HCT116 (cell line): ENCODE measurements at regions not wholly inside any gene's neighbourhood (a gene's known extent, or its start where the extent isn't known, plus 50 kb on each side); places are given as distances from the start of the nearest gene placed in this dataset.

Experiments
- ATAC-seq: fragments of 200-7000 bp; cut with Tn5 transposase; 2 replicates; pipeline ENCODE4 v1.9.1; 2020; ENCODE audit warnings: mild to moderate bottlenecking, moderate library complexity
- BruUV-seq: library from RNA; stranded (reverse); fragments of 400-500 nt; replicated peaks from 2 replicates; lab custom pipeline; 2021; lab: Mats Ljungman, UMichigan
- CTCF ChIA-PET: fragments of 300-600 bp; sonication (Branson Sonifier 250); formaldehyde crosslinking; loops from one replicate; lab custom pipeline; 2021; ENCODE audit warnings: antibody characterized with exemption; lab: Charles Lee
- POLR2A ChIA-PET: fragments of 300-600, 350-600 bp; sonication (Branson Sonifier 250); formaldehyde crosslinking; loops from one replicate; lab custom pipeline; 2021; ENCODE audit warnings: antibody characterized with exemption; lab: Charles Lee
- RAD21 ChIA-PET, 2 experiments: fragments of 300-600 bp; sonication (Branson Sonifier 250); formaldehyde crosslinking; loops; one replicate each; lab custom pipeline; 2023; ENCODE audit warnings: low total read pairs in 2 of 2; ENCODE audit not compliant: uncharacterized antibody in 2 of 2, unreplicated experiment in 2 of 2, low non-redundant PET in 1 of 2; lab: Charles Lee
- DNase-seq: peaks from one replicate; pipeline ENCODE4 v3.0.0-alpha.2; 2010; ENCODE audit warnings: low read depth, low spot score
- H2AFZ ChIP-seq: fragments of 200-600 bp; shearing (Covaris generic), sonication (generic); 2 replicates; pipeline ENCODE4 v1.6.1; 2017; ENCODE audit warnings: low read depth, mixed run types, mixed read lengths, antibody characterized with exemption, low read length; ENCODE audit not compliant: poor library complexity, severe bottlenecking
- H3K27ac ChIP-seq: 2 replicates; pipeline ENCODE4 v1.5.1; 2012; ENCODE audit warnings: low read depth, low read length
- H3K27me3 ChIP-seq: fragments of 200-600 bp; sonication (generic); 2 replicates; pipeline ENCODE4 v1.6.1; 2016; ENCODE audit warnings: mixed run types, low read length, mixed read lengths; ENCODE audit not compliant: insufficient read depth
- H3K36me3 ChIP-seq, 2 experiments: fragments of 200-500 bp in 1 of 2; fragments of 200-600 bp in 1 of 2; sonication (Bioruptor generic) in 1 of 2; sonication (generic) in 1 of 2; 2 replicates each; pipeline versions ENCODE4 v1.5.1 to v1.6.1; 2014 to 2016; ENCODE audit warnings: low read length in 2 of 2, inconsistent platforms in 1 of 2, mixed read lengths in 1 of 2, mixed run types in 1 of 2; ENCODE audit not compliant: insufficient read depth in 2 of 2, control insufficient read depth in 1 of 2
- H3K4me1 ChIP-seq, 2 experiments: fragments of 200-600 bp in 1 of 2; sonication (generic) in 1 of 2; 2 replicates each; pipeline versions ENCODE4 v1.5.1 to v1.6.1; 2012 to 2017; ENCODE audit warnings: low read length in 2 of 2, inconsistent platforms in 1 of 2, mild to moderate bottlenecking in 1 of 2, mixed read lengths in 1 of 2, mixed run types in 1 of 2, moderate library complexity in 1 of 2; ENCODE audit not compliant: insufficient read depth in 2 of 2, control insufficient read depth in 1 of 2
- H3K4me2 ChIP-seq: fragments of 200-600 bp; sonication (generic); 2 replicates; pipeline ENCODE4 v1.6.1; 2017; ENCODE audit warnings: mixed run types, low read length, mixed read lengths
- H3K4me3 ChIP-seq, 2 experiments: fragments of 200-600 bp in 1 of 2; sonication (generic) in 1 of 2; replicated peaks in 1 of 2; 2 replicates each; pipeline ENCODE4 v1.5.1; 2011 to 2016; ENCODE audit warnings: low read length in 2 of 2, control low read depth in 1 of 2, low read depth in 1 of 2, mild to moderate bottlenecking in 1 of 2, mixed read lengths in 1 of 2, mixed run types in 1 of 2
- H3K79me2 ChIP-seq: fragments of 200-600 bp; sonication (generic); 2 replicates; pipeline ENCODE4 v1.6.1; 2017; ENCODE audit warnings: mild to moderate bottlenecking, mixed run types, low read length, moderate library complexity, mixed read lengths; ENCODE audit not compliant: insufficient read depth
- H3K9ac ChIP-seq: fragments of 200-600 bp; sonication (generic); 2 replicates; pipeline ENCODE4 v1.6.1; 2016; ENCODE audit warnings: low read length, mixed read lengths
- H3K9me2 ChIP-seq: fragments of 200-600 bp; sonication (generic), shearing (Covaris generic); 2 replicates; pipeline ENCODE4 v1.6.1; 2017; ENCODE audit warnings: mixed run types, mild to moderate bottlenecking, moderate library complexity; ENCODE audit not compliant: insufficient read depth
- H3K9me3 ChIP-seq, 2 experiments: fragments of 200-500 bp in 1 of 2; fragments of 200-600 bp in 1 of 2; sonication (Bioruptor generic) in 1 of 2; sonication (generic) in 1 of 2; 2 replicates each; pipeline ENCODE4 v1.6.1; 2014 to 2017; ENCODE audit warnings: low read length in 2 of 2, mixed read lengths in 2 of 2, inconsistent platforms in 1 of 2, low read depth in 1 of 2, mild to moderate bottlenecking in 1 of 2, mixed run types in 1 of 2, moderate library complexity in 1 of 2; ENCODE audit not compliant: control insufficient read depth in 1 of 2, insufficient read depth in 1 of 2
- H4K20me1 ChIP-seq: fragments of 200-600 bp; sonication (generic), shearing (Covaris generic); 2 replicates; pipeline ENCODE4 v1.6.1; 2017; ENCODE audit warnings: mixed run types, mild to moderate bottlenecking, moderate library complexity; ENCODE audit not compliant: insufficient read depth
- CBX3 ChIP-seq: IDR thresholded peaks from 2 replicates; pipeline ENCODE4 v1.6.1; 2012; ENCODE audit warnings: low read depth
- CEBPB ChIP-seq: IDR thresholded peaks from 2 replicates; pipeline ENCODE4 v1.6.1; 2012; ENCODE audit warnings: low read depth
- EGR1 ChIP-seq: IDR thresholded peaks from 2 replicates; pipeline ENCODE4 v1.6.1; 2012; ENCODE audit warnings: low read depth
- ELF1 ChIP-seq: IDR thresholded peaks from 2 replicates; pipeline ENCODE4 v1.6.1; 2012; ENCODE audit warnings: low read depth, borderline replicate concordance
- EZH2 ChIP-seq: fragments of 200-600 bp; sonication (generic); IDR thresholded peaks from 2 replicates; pipeline ENCODE4 v1.6.1; 2017; ENCODE audit warnings: antibody characterized with exemption, mixed run types
- EZH2phosphoT487 ChIP-seq: fragments of 200-600 bp; IDR thresholded peaks from 2 replicates; pipeline ENCODE4 v1.6.1; 2018; ENCODE audit warnings: antibody characterized with exemption, borderline replicate concordance
- FOSL1 ChIP-seq: IDR thresholded peaks from 2 replicates; pipeline ENCODE4 v1.6.1; 2012; ENCODE audit warnings: low read depth
- JUND ChIP-seq: IDR thresholded peaks from 2 replicates; pipeline ENCODE4 v1.6.1; 2012
- POLR2A ChIP-seq: IDR thresholded peaks from 2 replicates; pipeline ENCODE4 v1.7.0; 2011; ENCODE audit warnings: borderline replicate concordance; ENCODE audit not compliant: insufficient read depth, insufficient read length; ENCODE audit errors: extremely low read depth
- POLR2AphosphoS5 ChIP-seq: IDR thresholded peaks from 2 replicates; pipeline ENCODE4 v1.6.1; 2011; ENCODE audit warnings: mild to moderate bottlenecking, low read depth, low read length, moderate library complexity
- RAD21 ChIP-seq: IDR thresholded peaks from 2 replicates; pipeline ENCODE4 v1.6.1; 2012; ENCODE audit warnings: low read depth, mild to moderate bottlenecking
- REST ChIP-seq: IDR thresholded peaks from 2 replicates; pipeline ENCODE4 v1.6.1; 2012; ENCODE audit warnings: low read depth
- SIN3A ChIP-seq: IDR thresholded peaks from 2 replicates; pipeline ENCODE4 v1.6.1; 2012; ENCODE audit warnings: low read depth
- SP1 ChIP-seq: IDR thresholded peaks from 2 replicates; pipeline ENCODE4 v1.6.1; 2012; ENCODE audit warnings: low read depth
- SRF ChIP-seq: IDR thresholded peaks from 2 replicates; pipeline ENCODE4 v1.6.1; 2012; ENCODE audit warnings: low read depth
- TCF7L2 ChIP-seq: IDR thresholded peaks from 2 replicates; pipeline ENCODE4 v1.7.0; 2011; ENCODE audit warnings: borderline replicate concordance, inconsistent platforms; ENCODE audit not compliant: insufficient read depth, insufficient read length; ENCODE audit errors: extremely low read depth
- YY1 ChIP-seq: IDR thresholded peaks from 2 replicates; pipeline ENCODE4 v1.6.1; 2011; ENCODE audit warnings: low read length, low read depth, moderate library complexity, mild to moderate bottlenecking; ENCODE audit not compliant: insufficient replicate concordance; ENCODE audit errors: extremely low read depth
- ZBTB33 ChIP-seq: IDR thresholded peaks from 2 replicates; pipeline ENCODE4 v1.6.1; 2011; ENCODE audit warnings: mild to moderate bottlenecking, low read length, moderate library complexity; ENCODE audit not compliant: insufficient replicate concordance; ENCODE audit errors: extremely low read depth
- ZFX ChIP-seq: fragments of 450-650 bp; IDR thresholded peaks from 2 replicates; pipeline ENCODE4 v1.6.1; 2017
- ZNF274 ChIP-seq: fragments of 200-500 bp; sonication (Bioruptor generic); IDR thresholded peaks from 2 replicates; pipeline ENCODE4 v1.6.1; 2014; ENCODE audit warnings: mild to moderate bottlenecking, low read depth, low read length, inconsistent platforms
- intact Hi-C: fragments of 100-400 bp; cut with micrococcal nuclease; formaldehyde crosslinking; loops from 2 replicates; pipeline ENCODE4 v1.10.0; 2022
- TF ChIP-seq, protein P1 (sequence below), 3 experiments: fragments of 200-600 bp in 1 of 3; sonication (generic) in 1 of 3; IDR thresholded peaks in 2 of 3; conservative IDR thresholded peaks in 1 of 3; 2 replicates each; pipeline ENCODE4 v1.5.1; 2012 to 2017; ENCODE audit warnings: low read depth in 2 of 3, low read length in 2 of 3, antibody characterized with exemption in 1 of 3, borderline replicate concordance in 1 of 3, control low read depth in 1 of 3, mild to moderate bottlenecking in 1 of 3, mixed read lengths in 1 of 3, mixed run types in 1 of 3, moderate library complexity in 1 of 3; ENCODE audit not compliant: insufficient read depth in 1 of 3

DNA sequence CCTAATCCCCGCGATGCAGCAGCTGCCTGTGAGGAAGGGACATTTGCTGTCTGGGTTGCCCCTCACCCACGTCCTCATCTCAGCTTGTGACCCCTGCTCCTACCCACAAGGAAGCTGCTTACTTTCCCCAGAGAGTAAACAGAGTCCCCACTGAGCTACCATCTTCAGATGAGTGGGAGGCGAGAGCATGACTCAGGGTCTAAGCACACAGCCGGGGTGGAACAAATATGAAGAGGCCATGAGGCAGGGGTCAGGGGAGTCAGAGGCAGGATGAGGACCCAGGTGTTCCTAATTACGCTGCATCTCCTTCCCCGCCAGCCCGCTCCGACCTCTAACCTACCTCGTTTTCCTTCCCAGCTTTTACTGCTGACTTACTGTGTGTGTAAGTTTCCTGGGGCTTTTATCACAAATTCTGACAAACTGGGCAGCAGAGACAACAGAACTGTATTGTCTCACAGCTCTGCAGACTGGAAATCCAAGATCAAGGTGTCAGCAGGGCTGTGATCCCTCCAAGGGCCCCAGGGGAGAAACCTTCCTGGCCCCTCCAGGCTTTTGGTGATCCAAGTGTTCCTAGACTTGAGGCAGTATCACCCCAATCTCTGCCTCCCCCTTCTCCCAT, 94.0 kb upstream of the DNAH5 start:
- Histone ChIP-seq H2AFZ (peak overlapping the region; percentile 47), H3K36me3 (no peaks in the 10 kb centered on the region), H3K9me2 (no peaks in the 10 kb centered on the region), H3K9me3 (no peaks in the 10 kb centered on the region), H3K79me2 (no peaks in the 10 kb centered on the region), H3K9ac (peak overlapping the region; percentile 70), H3K4me2 (peak overlapping the region; percentile 81), H3K27ac (peak overlapping the region; percentile 96), H3K4me3 (peak overlapping the region; percentile 6 to 38), H3K27me3 (no peaks in the 10 kb centered on the region), H3K4me1 (peaks cover 50 to 73% of the 10 kb centered on the region in 2 experiments), H4K20me1 (no peaks in the 10 kb centered on the region)
- ATAC-seq (peak; percentile 37), DNase-seq (peak; percentile 52)
- POLR2A ChIA-PET: interaction anchor here (0.8 to 1.6 kb wide), 2 partner anchors 27 to 231 kb away, joined by 3 to 5 read pairs; no protein-coding TSS in a partner anchor
- intact Hi-C loops: loop anchor here (5.0 to 10.0 kb wide), 4 partner anchors 106 to 229 kb away; partner anchors contain the start of gene TRIO
- no TSS peak for BruUV-seq
- RAD21 ChIA-PET: no interaction called here
- CTCF ChIA-PET: interaction anchor here (1.2 kb wide), 1 partner anchor 232 kb away, joined by 4 read pairs; no protein-coding TSS in a partner anchor
- TF ChIP-seq TCF7L2 (no peak), SRF (no peak), REST (no peak), ELF1 (no peak), RAD21 (no peak), YY1 (no peak), ZFX (no peak), EZH2phosphoT487 (no peak), POLR2AphosphoS5 (0 out of 2 replicates have a peak, but pooled peaks have one; percentile 16), SP1 (peak; percentile 73), EZH2 (no peak), CEBPB (no peak), ZNF274 (no peak), POLR2A (no peak), FOSL1 (peak; percentile 61), JUND (peak; percentile 64), ZBTB33 (no peak), CBX3 (no peak), EGR1 (peak; percentile 87), SIN3A (no peak)
- TF ChIP-seq, protein P1, sequence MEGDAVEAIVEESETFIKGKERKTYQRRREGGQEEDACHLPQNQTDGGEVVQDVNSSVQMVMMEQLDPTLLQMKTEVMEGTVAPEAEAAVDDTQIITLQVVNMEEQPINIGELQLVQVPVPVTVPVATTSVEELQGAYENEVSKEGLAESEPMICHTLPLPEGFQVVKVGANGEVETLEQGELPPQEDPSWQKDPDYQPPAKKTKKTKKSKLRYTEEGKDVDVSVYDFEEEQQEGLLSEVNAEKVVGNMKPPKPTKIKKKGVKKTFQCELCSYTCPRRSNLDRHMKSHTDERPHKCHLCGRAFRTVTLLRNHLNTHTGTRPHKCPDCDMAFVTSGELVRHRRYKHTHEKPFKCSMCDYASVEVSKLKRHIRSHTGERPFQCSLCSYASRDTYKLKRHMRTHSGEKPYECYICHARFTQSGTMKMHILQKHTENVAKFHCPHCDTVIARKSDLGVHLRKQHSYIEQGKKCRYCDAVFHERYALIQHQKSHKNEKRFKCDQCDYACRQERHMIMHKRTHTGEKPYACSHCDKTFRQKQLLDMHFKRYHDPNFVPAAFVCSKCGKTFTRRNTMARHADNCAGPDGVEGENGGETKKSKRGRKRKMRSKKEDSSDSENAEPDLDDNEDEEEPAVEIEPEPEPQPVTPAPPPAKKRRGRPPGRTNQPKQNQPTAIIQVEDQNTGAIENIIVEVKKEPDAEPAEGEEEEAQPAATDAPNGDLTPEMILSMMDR (IDR thresholded peaks at IDR 0.05 in 2 of 3, conservative IDR thresholded peaks at IDR 0.05 in 1 of 3; ENCODE audit: borderline replicate concordance in 1 of 3, insufficient read depth in 1 of 3, low read depth in 2 of 3, low read length in 2 of 3): no peak
